HUES64 (cell line): ENCODE measurements at regions not wholly inside any gene's neighbourhood (a gene's known extent, or its start where the extent isn't known, plus 50 kb on each side); places are given as distances from the start of the nearest gene placed in this dataset.
"Not testable (repeated sequence)": the region's sequence is repeated elsewhere in the genome, so short reads cannot be mapped to it uniquely, and the experiment has no call there.

Experiments
- H3K27ac ChIP-seq: 2 replicates; pipeline ENCODE4 v1.7.0; 2013; ENCODE audit warnings: low read depth, low read length, inconsistent platforms
- H3K27me3 ChIP-seq: 2 replicates; pipeline ENCODE4 v1.6.1; 2013; ENCODE audit warnings: mild to moderate bottlenecking, low read length; ENCODE audit not compliant: insufficient read depth
- H3K36me3 ChIP-seq: 2 replicates; pipeline ENCODE4 v1.6.1; 2013; ENCODE audit warnings: mild to moderate bottlenecking, low read length; ENCODE audit not compliant: insufficient read depth
- H3K4me1 ChIP-seq: 2 replicates; pipeline ENCODE4 v1.6.1; 2013; ENCODE audit warnings: mild to moderate bottlenecking, low read length, moderate library complexity; ENCODE audit not compliant: insufficient read depth
- H3K4me3 ChIP-seq: 2 replicates; pipeline ENCODE4 v1.5.1; 2013; ENCODE audit warnings: mild to moderate bottlenecking, low read length, moderate library complexity
- H3K9ac ChIP-seq: 2 replicates; pipeline ENCODE4 v1.6.1; 2013; ENCODE audit warnings: mild to moderate bottlenecking, low read depth, low read length
- H3K9me3 ChIP-seq: 2 replicates; pipeline ENCODE4 v1.6.1; 2013; ENCODE audit warnings: low read depth, low read length; ENCODE audit not compliant: insufficient read depth
- WGBS: fragments of 150-250, 120-280 bp; methylation state at CpG from one replicate; pipeline ENCODE4 v1.1.7; 2013; ENCODE audit warnings: missing lambda C conversion rate; 5-methylcytosine and 5-hydroxymethylcytosine counted together

DNA sequence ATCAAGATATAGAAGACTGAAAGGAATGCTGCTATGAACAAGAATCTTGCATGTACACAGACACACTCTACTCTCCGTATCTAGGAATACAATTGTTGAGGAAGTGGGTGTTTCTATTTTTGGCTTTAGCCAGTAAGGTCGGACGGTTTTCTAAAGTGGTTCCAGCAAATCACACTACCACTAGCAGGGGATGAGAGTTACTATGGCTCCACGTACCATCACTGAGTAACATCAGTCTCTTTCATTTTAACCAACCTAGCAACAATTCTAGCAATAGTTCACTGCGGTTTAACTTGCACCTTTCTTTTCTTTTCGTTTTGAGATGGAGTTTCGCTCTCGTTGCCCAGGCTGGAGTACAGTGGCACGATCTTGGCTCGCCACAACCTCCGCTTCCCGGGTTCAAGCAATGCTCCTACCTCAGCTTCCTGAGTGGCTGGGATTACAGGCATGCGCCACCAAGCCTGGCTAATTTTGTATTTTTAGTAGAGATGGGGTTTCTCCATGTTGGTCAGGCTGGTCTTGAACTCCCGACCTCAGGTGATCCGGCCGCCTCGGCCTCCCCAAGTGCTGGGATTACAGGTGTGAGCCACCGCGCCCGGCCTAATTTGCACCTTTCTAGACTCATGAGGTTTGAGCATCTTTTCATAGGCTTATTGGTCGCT lies 103.2 kb upstream of the ZNF746 start:
- not testable (repeated sequence) for H3K4me3 ChIP-seq, H3K9me3 ChIP-seq, H3K27me3 ChIP-seq, H3K9ac ChIP-seq, H3K27ac ChIP-seq, H3K4me1 ChIP-seq
- 93% methylated on average over 21 of the region's 21 CpGs for WGBS
- peaks cover 32% of the 10 kb centered on the region for H3K36me3 ChIP-seq

- Histone ChIP-seq H3K36me3 (peaks cover 37% of the 10 kb centered on the region), H3K4me3 (no peak overlapping the region), H3K4me1 (no peaks in the 10 kb centered on the region), H3K27me3 (no peaks in the 10 kb centered on the region), H3K9me3 (no peaks in the 10 kb centered on the region), H3K9ac (no peak overlapping the region), H3K27ac (no peak overlapping the region)
- WGBS: 97% methylated on average over 7 of the region's 7 CpGs
Measured at GRCh38 chr7:149599636-149600206, 102.1 kb upstream of the ZNF746 start.

GRCh38 chr7:149598721-149599308 lies 101.2 kb upstream of the ZNF746 start:
- no peaks in the 10 kb centered on the region for H3K9me3 ChIP-seq
- H3K36me3 ChIP-seq: peaks cover 37% of the 10 kb centered on the region
- no peaks in the 10 kb centered on the region for H3K4me1 ChIP-seq
- H3K27ac ChIP-seq: no peak overlapping the region
- H3K9ac ChIP-seq: no peak overlapping the region
- no peak overlapping the region for H3K4me3 ChIP-seq
- H3K27me3 ChIP-seq: no peaks in the 10 kb centered on the region
- WGBS: 94% methylated on average over 1 of the region's 1 CpG

GRCh38 chr7:149597789-149598188 lies 100.2 kb upstream of the ZNF746 start:
- H3K4me3 ChIP-seq, H3K4me1 ChIP-seq, H3K27ac ChIP-seq, H3K9me3 ChIP-seq, H3K27me3 ChIP-seq, H3K9ac ChIP-seq: not testable (repeated sequence)
- H3K36me3 ChIP-seq: peaks cover 36% of the 10 kb centered on the region
- 95% methylated on average over 2 of the region's 2 CpGs for WGBS

GRCh38 chr7:149595541-149595940 lies 97.9 kb upstream of the ZNF746 start:
- 85% methylated on average over 2 of the region's 2 CpGs for WGBS

GRCh38 chr7:149595078-149595477 lies 97.5 kb upstream of the ZNF746 start:
- Histone ChIP-seq H3K9me3 (no peaks in the 10 kb centered on the region), H3K36me3 (peaks cover 17% of the 10 kb centered on the region; the same call in 1 of the 2 replicates), H3K4me1 (no peaks in the 10 kb centered on the region), H3K4me3 (no peak overlapping the region), H3K27ac (no peak overlapping the region), H3K27me3 (no peaks in the 10 kb centered on the region), H3K9ac (no peak overlapping the region)
- 93% methylated on average over 4 of the region's 4 CpGs for WGBS

More at GRCh38 chr7:149595541-149595940, 97.9 kb upstream of the ZNF746 start:
- Histone ChIP-seq H3K36me3 (peaks cover 17% of the 10 kb centered on the region; the same call in 1 of the 2 replicates), H3K27me3 (no peaks in the 10 kb centered on the region), H3K27ac (no peak overlapping the region), H3K9me3 (no peaks in the 10 kb centered on the region), H3K4me1 (no peaks in the 10 kb centered on the region), H3K4me3 (no peak overlapping the region), H3K9ac (no peak overlapping the region)

GRCh38 chr7:149588930-149589329 lies 91.3 kb upstream of the ZNF746 start:
- 96% methylated on average over 1 of the region's 1 CpG for WGBS
- Histone ChIP-seq H3K4me3 (no peak overlapping the region), H3K27me3 (no peaks in the 10 kb centered on the region), H3K9ac (no peak overlapping the region), H3K4me1 (no peaks in the 10 kb centered on the region), H3K27ac (no peak overlapping the region), H3K36me3 (peaks cover 46% of the 10 kb centered on the region), H3K9me3 (peaks cover 10% of the 10 kb centered on the region)

GRCh38 chr7:149586646-149587645 lies 89.3 kb upstream of the ZNF746 start:
- Histone ChIP-seq H3K9ac (no peak overlapping the region), H3K9me3 (peaks cover 22% of the 10 kb centered on the region), H3K36me3 (peaks cover 64% of the 10 kb centered on the region), H3K27me3 (no peaks in the 10 kb centered on the region), H3K4me1 (no peaks in the 10 kb centered on the region), H3K4me3 (no peak overlapping the region), H3K27ac (no peak overlapping the region)
- WGBS: 89% methylated on average over 10 of the region's 10 CpGs

DNA sequence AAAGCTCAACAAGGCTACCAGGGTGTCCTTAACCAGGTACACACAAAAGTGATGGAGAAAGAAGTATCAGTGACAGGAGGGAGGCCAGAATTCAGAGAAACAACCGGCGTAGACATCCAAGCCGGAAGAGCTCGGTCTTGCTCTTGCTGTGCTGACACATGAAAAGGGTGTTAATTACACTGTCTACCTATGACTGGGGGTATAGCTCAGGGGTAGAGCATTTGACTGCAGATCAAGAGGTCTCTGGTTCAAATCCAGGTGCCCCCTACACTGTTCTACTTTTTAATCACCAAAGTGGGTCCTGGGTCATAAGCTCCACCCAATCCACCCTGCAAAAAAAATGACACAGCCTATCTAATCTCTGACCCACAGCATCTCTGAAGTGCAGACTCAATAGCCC lies 86.9 kb upstream of the ZNF746 start:
- 95% methylated on average over 4 of the region's 4 CpGs for WGBS
- H3K9me3 ChIP-seq: peaks cover 44% of the 10 kb centered on the region
- H3K27me3 ChIP-seq: no peaks in the 10 kb centered on the region
- no peaks in the 10 kb centered on the region for H3K4me1 ChIP-seq
- peaks cover 81% of the 10 kb centered on the region for H3K36me3 ChIP-seq
- no peak overlapping the region for H3K27ac ChIP-seq
- H3K4me3 ChIP-seq: no peak overlapping the region
- H3K9ac ChIP-seq: no peak overlapping the region

DNA sequence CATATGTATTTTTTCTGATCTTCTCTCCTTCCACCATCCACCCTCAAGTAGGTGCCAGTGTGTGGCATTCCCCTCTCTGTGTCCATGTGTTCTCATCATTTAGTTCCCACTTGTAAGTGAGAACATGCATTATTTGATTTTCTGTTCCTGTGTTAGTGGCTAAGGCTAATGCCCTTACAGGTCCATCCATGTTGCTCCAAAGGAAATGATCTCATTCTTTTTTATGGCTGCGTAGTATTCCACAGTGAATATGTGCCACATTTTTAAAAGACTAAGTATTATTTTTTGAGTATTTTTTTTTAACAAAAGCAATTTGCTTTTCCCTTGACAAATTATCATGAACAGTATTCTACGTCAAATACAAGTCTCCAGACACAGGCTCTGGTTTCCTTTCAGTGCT lies 86.4 kb upstream of the ZNF746 start:
- no peak overlapping the region for H3K27ac ChIP-seq
- H3K9me3 ChIP-seq: peaks cover 49% of the 10 kb centered on the region
- no peaks in the 10 kb centered on the region for H3K27me3 ChIP-seq
- H3K9ac ChIP-seq: no peak overlapping the region
- no peaks in the 10 kb centered on the region for H3K4me1 ChIP-seq
- H3K4me3 ChIP-seq: no peak overlapping the region
- 88% methylated on average over 1 of the region's 2 CpGs for WGBS
- peaks cover 76% of the 10 kb centered on the region for H3K36me3 ChIP-seq

DNA sequence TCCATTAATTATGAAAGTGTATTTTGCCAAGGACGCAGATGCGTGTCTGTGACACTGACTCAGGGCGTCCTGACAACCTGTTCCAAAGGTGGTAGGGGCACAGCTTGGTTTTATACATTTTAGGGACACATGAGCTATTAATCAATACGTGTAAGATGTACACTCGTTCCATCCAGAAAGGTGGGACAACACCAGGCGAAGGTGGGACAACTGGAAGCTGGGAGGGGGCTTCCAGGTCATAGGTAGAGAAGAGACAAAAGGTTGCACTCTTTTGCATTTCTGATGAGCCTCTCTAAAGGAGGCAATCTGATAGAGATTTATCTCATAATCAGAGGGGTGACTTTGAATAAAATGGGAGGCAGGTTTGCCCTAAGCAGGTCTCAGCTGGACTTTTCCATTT lies 82.7 kb upstream of the ZNF746 start:
- WGBS: 95% methylated on average over 6 of the region's 6 CpGs
- H3K27ac ChIP-seq: no peak overlapping the region
- H3K9ac ChIP-seq: no peak overlapping the region
- H3K36me3 ChIP-seq: peaks cover 52% of the 10 kb centered on the region
- peaks cover 62% of the 10 kb centered on the region for H3K9me3 ChIP-seq
- no peaks in the 10 kb centered on the region for H3K4me1 ChIP-seq
- no peaks in the 10 kb centered on the region for H3K27me3 ChIP-seq
- no peak overlapping the region for H3K4me3 ChIP-seq
